ENCODE measurements at regions not wholly inside any gene's neighbourhood (a gene's known extent, or its start where the extent isn't known, plus 50 kb on each side); places are given as distances from the start of the nearest gene placed in this dataset.

DNA sequence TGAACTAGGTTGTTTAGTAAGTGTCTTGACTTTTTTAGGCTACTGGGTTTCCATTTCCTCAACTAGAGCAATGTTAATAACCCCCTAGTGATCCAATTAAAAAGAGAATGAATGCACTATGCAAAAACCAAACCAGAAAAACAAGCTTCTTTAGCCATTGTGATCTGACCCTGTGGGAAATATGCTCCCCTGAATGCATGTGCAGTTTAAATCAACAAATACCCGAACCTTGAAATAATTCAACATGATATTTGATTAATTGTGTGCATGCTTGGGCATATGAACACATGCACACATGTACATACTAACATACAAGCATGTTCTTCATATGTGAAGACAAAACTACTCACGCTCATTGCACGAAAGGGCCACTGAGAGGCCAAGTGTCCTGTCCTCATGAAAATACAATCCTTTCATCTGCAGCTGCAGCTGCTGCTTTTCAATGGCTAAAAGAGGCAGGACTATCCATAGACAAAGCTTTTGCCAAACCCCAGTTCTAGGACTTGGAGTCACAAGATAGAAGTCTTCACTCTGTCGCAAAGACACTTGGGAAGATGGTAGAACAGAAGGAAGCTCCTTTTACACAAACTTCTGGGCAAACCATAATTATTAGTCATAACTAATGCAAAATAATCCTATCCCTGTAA lies 207.1 kb upstream of the POU3F2 start:
- DNase-seq (ENCODE audit: low read depth, low spot score) = no peak

DNA sequence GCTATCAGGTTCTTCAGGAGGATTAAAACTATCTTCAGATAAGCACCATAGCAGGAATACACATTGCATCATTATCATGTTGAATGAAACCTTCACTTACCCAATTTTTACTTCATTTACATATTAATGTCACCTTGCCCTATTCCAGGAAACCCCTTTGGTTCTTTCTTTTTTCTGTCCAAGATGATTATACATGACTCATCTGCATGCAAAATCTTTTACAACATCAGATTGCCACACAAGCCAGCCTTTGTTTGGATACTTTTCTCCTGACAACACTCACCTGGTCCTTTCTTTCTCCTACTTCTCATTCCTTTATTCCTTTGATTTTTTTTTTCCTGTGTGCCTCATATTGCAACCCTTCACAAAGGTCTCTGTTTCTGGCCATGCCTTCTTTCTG lies 200.5 kb upstream of the POU3F2 start:
- no peak for DNase-seq (ENCODE audit: low read depth, low spot score)

DNA sequence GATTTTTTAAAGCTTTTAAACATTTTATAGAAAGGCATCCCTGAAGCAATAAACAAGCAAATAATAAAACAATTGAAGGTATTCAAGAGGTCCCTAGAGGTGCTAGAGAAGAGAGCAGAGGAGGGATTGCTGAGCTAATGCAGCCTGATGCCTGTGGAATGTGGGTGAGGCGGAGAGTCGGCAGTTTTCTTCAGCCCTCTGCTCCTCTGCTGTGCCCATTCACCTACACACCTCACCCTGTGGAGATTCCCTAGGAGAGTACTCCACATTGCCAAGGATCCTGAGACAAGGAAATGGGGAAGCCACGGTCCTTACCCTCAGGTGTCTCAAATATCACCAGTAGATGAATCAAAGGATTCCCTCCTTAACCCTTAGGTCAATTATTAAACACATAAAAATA lies 199.8 kb upstream of the POU3F2 start:
- DNase-seq (ENCODE audit: low read depth, low spot score) = no peak

DNA sequence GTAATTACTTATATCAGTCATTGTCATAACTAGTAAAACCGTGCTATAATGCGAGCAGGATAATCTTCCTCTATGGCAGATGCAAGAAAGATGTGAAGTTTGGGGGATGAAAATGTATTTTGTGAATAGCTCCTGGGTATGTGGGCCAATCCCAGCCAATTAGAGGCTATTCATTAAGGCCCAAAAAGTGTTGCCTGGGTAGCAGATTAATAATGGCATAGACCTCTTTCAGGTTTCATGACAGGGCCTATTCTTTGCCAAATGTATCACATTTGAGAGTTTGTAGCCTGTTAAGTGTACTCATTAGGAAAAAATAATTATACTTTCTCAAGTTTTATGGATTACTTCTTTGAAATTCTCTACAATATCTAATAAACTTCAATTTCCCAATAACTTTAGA lies 199.2 kb upstream of the POU3F2 start:
- DNase-seq (ENCODE audit: low read depth, low spot score) = no peak

DNA sequence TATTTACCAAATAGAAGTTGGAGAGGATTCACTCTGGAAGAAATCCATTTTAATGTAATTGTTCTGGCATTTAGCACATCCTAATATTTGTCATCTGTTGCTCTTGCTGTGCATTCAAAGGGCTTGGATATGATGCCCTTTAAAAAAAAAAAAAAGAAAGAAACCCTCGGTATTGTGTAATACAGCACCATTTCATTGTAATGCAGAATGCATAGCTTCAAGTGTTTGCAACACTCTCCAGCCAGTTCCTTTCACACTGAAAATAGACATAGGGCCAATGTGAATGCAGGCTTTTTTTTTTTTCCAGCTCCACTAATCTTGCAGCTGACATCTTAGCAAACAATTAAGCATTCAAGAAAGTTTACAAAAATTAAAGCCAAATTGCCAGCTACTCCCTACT lies 197.4 kb upstream of the POU3F2 start:
- DNase-seq (ENCODE audit: low read depth, low spot score) = no peak

DNA sequence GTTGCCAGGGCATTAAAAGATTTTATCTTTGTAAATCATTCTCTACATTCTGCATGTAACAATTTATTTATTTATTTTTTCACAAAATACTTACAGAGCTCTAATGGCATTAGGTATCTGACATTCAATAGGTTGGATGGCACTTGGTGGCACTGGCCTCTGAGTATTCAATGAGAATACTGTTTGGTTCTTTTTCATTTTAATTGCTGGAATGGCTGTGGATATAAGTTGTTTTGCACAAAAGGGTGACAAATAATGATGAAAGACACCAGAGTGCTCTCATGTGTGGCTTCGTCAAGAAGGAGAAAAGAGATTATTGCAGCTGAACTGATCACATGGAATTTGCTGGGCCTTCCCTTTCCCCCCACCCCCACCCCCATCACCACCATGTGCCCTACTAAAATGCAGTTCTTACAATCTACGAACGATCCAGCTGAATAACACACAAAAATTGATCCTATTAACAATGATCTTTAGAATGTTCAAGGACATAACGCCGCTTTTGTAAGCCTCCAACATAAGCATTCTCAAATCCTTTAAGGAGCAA lies 195.2 kb upstream of the POU3F2 start:
- no peak for DNase-seq (ENCODE audit: low read depth, low spot score)

DNA sequence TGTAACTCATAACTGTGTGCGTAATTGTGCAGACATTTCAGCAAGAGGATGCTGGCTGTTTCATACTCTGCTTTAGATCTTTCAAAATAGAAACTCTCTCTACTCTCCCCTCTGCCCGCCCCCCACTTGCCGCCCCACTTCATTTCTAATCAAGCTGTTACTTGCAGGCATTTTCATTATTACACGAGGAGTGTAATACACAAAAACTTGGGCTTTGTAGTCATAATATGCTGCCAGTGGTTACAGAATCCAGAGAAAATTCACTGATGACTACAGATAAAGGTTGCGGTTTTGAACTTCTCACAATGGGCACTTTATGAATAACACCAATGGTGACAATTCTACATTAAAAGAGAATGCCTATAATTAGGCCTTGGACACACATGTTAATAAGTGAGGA lies 194.0 kb upstream of the POU3F2 start:
- no peak for DNase-seq (ENCODE audit: low read depth, low spot score)

DNA sequence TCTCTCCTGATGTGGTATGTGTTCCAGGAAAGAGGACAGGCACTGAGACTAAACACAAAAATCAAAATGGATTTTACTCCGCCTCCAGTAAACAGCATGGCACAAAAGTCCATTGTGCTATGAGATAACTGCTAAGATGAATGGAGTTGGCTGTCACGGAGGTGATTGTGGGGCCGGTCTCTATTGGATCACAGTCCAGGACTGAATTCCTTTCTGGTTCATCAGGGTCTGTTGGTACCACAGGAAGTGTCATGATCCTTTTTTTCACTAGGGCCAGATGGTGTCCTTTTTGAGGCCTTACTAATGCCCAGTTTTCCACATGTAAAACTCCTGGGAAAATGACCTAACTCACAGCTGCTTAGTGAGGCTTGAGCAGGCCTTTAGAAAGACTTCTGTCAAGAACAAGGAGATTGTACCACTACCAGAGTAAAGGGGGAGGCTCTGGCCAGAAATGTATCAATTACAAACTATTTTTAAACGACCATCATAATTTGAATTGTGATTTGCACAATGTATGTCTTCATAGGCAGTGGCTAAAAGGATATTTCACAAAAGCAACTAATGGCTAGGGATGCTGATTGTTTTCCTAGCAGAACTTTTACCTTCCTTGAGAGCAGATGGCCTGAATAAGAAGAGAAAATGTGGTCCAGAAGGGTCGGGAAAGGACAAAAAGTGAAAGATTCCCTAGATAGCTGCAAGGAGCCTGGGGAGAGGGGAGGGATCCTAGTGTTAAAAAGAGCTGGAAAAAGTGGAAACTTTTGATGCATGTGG lies 192.2 kb upstream of the POU3F2 start:
- no peak for DNase-seq (ENCODE audit: low read depth, low spot score)

DNA sequence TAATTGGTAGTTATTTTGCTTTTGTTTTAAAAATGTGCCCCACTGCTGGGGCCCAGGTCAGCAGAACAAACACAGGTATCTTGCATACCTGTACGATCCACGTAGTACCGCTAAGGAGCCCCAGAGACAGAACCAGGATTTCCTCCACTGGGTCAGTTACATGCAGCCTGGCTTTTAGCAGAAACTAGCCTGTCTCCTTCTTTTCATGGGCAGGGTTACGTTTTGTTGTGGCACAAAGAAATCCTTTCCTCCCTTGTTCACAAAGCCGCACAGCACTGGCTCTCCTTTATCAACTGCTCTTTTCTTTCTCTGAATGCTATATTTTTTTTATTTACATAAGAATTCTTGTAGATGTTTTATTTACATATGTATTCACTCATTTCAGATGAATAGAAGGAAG lies 190.3 kb upstream of the POU3F2 start:
- DNase-seq (ENCODE audit: low read depth, low spot score) = no peak

DNA sequence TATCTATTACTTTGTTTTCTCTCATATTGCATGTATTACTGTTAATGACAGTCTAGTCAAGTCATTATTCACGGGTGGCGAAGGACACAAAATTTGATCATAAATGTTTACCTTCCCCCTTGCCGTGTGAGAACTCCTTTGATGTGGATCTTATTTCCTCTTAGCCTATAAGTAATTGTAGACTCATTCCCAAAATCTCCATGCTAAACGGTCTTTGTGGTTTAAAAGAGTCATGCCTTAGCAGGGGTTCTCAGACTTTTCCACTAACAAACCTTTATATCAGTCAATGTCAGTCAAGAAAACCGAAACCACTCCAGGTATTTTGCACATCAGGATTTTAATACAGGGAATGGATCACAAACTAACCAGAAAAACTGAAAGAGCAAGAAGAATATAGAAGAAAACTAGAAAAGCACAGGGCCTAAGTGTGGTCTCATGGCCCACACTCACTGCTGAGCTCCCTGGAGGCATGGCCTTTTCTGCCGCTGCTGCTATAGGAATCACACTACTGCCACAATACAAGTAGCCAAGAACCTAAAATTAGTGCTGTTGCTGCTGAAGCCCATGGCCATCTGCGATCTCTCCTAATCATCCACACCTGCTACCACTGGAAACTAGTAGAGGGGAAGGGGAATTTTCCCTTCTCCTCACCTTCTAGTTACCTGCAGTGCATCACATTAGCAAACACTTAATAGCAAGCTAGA lies 186.0 kb upstream of the POU3F2 start:
- no peak for DNase-seq (ENCODE audit: low read depth, low spot score)

DNA sequence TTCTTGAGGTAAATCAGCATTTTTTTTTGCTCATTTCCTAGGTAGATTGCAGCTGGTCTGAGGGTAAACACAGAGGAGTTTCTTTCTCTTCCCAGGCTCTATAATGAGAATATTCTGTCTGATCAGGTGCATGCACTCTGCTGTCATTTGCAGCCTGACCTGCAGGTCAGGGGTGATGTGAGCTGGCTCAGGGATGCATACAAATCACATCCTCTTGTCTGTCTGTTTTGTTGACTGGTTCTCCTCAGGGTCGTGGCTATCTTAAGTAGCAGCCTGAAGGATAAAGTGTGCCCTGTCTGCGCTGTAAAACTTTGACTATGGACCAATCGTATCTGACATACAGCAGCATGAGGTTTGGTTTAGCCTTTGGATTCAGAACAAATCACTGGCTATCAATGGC lies 183.4 kb upstream of the POU3F2 start:
- DNase-seq (ENCODE audit: low read depth, low spot score) = no peak

DNA sequence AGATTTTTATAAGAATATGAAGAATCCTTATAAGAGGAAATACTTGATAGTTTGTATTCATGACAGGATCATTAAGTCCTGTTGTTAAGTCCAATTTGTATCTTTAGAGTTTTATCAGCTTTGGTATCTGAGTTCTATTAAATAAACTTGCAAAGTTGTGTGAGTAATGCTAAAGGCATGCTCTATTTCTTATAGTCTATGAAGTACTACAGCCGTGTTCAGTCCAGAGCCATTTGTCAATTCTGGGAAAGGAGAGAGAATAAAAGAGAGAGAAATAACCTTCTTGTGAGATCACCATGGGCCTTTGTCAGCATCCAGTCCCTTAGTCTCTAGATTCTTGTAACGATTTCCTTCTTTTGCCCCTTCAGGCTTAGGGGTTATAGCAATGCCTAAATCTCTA lies 181.2 kb upstream of the POU3F2 start:
- DNase-seq (ENCODE audit: low read depth, low spot score) = no peak

DNA sequence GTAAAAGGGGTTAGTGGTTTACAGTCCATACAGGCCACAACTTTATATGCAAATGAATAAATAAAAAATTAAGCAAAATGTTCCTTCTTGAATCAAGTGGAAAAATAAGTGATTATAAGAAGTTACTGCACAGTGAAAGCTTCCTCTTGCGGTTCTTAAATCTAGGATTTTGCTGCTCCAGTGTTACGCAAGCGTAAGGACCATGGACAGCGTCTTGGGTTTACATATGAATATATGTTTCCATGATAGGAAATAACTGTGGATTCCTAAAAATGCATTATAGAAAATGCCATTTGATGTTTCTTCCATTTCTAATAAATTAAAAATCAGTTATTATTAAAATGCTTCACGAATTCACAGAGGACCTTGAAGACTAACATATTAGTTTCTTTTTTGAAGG lies 176.6 kb upstream of the POU3F2 start:
- DNase-seq (ENCODE audit: low read depth, low spot score) = no peak

DNA sequence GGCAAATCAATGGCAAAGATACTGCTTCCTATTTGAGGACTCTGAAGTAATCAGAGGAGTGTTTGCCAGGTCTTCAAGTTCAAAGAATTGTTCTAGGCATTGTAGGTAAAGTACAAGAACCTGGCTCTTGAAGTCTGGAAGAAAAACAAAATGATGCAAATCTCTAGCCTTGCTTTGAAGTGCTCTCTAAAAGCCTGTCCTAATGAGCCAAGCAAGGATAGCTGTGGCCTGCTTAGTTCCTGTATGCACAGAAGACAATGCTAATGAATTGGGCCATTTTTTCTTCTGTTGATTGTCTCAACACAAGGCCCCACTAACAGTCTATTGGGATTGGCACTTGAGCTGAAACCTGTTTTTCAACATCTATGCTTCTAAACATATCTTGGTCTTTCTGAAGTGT lies 165.0 kb upstream of the POU3F2 start:
- DNase-seq (ENCODE audit: low read depth, low spot score) = no peak

DNA sequence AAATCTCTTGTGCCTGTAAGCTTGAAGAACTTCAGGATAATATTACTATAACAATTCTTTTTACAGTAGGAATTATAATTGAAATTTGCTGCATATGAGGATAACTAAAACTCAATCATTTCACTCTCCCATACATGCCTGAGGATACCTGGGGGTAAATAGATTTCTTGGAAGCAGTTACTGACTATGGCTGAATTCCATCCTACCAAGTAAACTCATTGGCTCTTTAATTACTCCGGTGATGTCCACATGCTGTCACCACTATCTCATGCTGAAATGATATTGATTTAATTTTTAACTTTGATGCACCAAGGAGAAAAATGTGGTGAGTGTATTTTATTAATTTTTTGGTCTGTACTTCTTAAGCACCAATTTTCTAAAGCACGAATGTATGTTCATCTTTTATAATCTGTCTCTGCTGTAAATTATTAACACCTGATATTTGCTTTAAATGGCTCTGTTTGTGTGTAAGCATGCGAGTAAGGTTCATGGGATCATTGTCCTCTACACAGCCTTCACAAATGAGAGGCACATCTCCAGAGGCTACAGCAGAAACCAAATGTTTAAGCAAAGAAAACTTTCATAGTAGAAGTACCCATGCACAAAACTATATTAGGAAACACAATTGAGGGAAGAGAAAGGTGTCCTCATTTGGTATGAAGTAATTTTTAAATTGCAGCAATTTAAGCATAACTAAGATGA lies 164.2 kb upstream of the POU3F2 start:
- no peak for DNase-seq (ENCODE audit: low read depth, low spot score)

DNA sequence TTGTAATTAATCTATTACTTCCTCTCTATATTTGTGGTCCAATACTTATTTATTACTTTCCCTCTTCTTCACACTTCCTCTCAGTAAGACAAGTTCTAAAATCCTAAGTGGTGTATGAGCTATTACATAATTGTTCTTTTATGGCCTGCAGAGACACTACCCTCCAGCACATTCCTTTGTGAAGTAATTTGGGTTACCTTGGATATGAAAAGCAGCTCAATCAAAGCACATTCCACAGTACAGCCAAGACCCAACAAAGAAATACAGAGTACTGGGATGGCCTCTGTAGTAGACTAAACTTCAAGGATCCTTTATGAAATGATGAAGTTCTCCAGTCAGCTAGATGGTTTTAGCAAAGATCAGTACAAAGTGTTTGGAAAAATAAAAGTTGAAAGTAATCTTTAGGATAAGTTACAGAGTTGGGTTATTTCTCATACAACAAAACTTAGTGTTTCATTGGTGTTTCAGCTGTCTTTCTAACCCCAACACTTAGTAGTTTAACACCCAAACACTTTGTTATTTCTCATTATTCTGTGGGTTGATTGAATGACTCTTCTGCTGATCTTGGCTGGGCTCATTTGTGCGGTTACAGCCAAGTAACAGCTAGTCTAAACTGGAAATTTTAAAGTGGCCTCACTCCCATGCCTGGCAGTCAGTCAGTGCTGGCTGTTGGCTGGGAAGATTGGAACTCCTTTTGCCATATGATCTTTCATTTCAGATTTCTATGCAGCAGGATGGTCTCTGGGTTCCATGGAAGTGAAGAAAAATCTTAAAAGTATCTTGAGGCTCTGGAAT lies 161.5 kb upstream of the POU3F2 start:
- no peak for DNase-seq (ENCODE audit: low read depth, low spot score)

DNA sequence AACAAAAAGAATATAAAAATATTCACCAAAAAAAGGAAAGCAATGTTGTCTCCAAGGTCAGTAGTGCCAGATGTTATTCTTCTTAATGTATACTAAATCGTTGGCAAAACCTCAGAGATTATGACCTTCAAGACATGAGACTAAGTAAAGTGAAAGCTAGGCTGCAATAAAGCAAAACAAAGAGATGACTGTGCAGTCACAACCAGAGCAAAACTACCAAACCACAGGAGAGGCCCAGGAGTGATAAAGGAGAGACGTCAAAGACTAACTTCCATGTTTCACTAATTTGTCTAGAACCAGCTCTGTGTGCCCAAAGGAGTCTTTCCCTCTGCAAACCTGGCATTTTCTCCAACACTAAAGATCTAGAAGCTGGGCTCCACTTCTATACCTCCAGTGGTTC lies 155.9 kb upstream of the POU3F2 start:
- DNase-seq (ENCODE audit: low read depth, low spot score) = no peak

DNA sequence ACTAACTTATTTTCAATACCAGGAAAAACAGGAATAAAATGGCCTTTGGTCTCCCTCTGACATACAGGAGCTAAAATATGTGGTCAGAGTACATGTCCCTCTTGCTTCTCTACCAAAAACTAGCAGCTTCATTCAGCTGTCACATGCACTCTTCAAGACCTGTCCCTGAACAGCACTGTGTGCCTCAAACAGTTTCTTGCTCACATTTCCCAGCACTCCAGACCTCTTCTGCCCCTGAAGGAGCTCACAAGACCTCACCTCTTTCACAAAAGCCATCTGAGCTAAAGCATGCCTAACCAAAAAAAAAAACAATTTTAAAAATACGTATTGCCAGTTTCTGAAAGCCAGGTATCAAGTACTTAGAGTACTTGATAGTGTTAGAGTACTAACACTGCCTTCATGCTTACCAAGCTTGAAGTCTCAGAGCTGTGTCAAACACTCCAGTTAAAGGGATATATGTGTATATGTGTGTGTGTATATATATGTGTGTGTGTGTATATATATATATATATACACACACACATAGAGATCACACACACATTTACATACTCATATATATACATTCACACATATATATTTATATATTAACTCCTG lies 148.3 kb upstream of the POU3F2 start:
- DNase-seq (ENCODE audit: low read depth, low spot score) = no peak

DNA sequence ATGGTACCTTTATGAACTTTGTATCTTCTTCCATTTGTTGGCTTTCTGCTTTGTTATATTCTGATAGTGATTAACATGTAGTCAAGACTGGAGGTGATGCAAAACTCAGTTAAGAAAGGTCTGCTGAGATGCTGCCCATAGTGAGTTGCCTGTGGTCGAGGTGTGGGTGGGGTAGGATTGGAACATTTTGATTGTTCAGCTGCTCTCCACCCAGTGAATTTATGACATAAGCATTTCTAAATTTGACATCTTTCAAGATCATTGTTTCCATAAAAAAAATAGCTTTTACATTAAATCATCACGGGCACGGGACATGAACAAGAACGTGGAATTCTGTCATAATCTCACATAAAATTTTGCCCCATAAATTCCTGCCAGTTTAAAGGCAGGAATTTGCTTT lies 146.6 kb upstream of the POU3F2 start:
- DNase-seq (ENCODE audit: low read depth, low spot score) = no peak

DNA sequence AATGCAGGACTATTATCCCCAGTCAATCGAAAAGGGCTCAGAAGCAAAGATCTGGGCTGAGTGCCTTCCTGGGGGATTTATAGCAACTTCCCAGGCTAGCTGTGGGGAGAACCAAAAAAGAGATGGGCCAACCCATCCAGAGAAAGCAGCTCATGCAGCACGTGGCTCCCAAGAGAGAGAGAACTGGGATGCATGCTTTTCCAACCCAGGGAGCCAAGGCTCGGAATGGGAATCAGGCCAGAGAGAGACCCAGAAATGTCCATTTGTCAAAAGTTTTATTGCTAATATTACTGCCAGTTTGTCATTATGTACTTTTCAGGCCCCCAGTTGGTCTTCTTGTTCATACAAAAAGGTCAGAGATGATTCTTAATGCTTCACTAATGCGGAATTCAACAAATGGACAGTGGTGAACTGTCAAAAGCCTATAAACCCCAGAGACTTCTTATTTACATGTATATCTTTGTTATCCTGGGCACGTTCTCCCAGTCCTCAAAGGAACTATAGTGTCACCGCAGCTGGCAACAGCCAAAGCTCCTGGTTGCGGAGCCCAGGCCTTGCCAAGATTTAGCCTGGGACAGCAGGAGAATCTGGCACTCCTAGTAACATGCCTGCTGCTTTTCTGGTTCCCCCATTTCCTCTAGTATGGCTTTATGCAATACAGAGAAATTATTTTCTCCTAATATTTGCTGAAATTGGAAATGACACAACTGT lies 139.1 kb upstream of the POU3F2 start:
- no peak for DNase-seq (ENCODE audit: low read depth, low spot score)

Data from brain pericyte (primary cell).